Fibroblast of lung (primary cell): ENCODE measurements at regions not wholly inside any gene's neighbourhood (a gene's known extent, or its start where the extent isn't known, plus 50 kb on each side); places are given as distances from the start of the nearest gene placed in this dataset.
A peak's percentile ranks its signal among the peaks of the same experiment; 100 is the strongest.

Experiments
- DNase-seq, 2 donors: peaks; one replicate each; pipeline versions ENCODE4 v3.0.0 to v3.0.0-alpha.2; 2010; ENCODE audit warnings: low read depth in 2 of 2
- H2AFZ ChIP-seq: 2 replicates; pipeline ENCODE4 v1.5.1; 2012; ENCODE audit warnings: low read length, control low read depth, inconsistent platforms
- H3K27ac ChIP-seq: 2 replicates; pipeline ENCODE4 v1.5.1; 2011; ENCODE audit warnings: low read length, control low read depth; ENCODE audit not compliant: insufficient read depth
- H3K27me3 ChIP-seq: 2 replicates; pipeline ENCODE4 v1.5.1; 2011; ENCODE audit warnings: mild to moderate bottlenecking, low read length; ENCODE audit not compliant: control insufficient read depth, insufficient read depth
- H3K36me3 ChIP-seq: 2 replicates; pipeline ENCODE4 v1.5.1; 2011; ENCODE audit warnings: low read length; ENCODE audit not compliant: control insufficient read depth, insufficient read depth
- H3K4me1 ChIP-seq: 2 replicates; pipeline ENCODE4 v1.5.1; 2011; ENCODE audit warnings: low read length; ENCODE audit not compliant: control insufficient read depth, insufficient read depth; ENCODE audit errors: extremely low read depth
- H3K4me2 ChIP-seq: 2 replicates; pipeline ENCODE4 v1.5.1; 2011; ENCODE audit warnings: low read length, control low read depth; ENCODE audit not compliant: insufficient read depth; ENCODE audit errors: extremely low read depth
- H3K4me3 ChIP-seq, 4 experiments: fragments of 200-600 bp in 1 of 4; sonication (generic) in 1 of 4; replicated peaks in 1 of 4; 2 replicates each; pipeline ENCODE4 v1.5.1; 2011 to 2016; ENCODE audit warnings: low read length in 4 of 4, low read depth in 3 of 4, mild to moderate bottlenecking in 3 of 4, control low read depth in 2 of 4, inconsistent platforms in 1 of 4, mixed read lengths in 1 of 4; ENCODE audit not compliant: insufficient read depth in 1 of 4; ENCODE audit errors: control extremely low read depth in 1 of 4
- H3K79me2 ChIP-seq: 2 replicates; pipeline ENCODE4 v1.5.1; 2012; ENCODE audit warnings: mild to moderate bottlenecking, low read length, inconsistent platforms; ENCODE audit not compliant: control insufficient read depth, insufficient read depth
- H3K9ac ChIP-seq: 2 replicates; pipeline ENCODE4 v1.5.1; 2011; ENCODE audit warnings: mild to moderate bottlenecking, low read length, control low read depth; ENCODE audit not compliant: insufficient read depth
- H3K9me3 ChIP-seq: 2 replicates; pipeline ENCODE4 v1.5.1; 2012; ENCODE audit warnings: low read depth, low read length; ENCODE audit not compliant: control insufficient read depth, insufficient read depth
- H4K20me1 ChIP-seq: 2 replicates; pipeline ENCODE4 v1.5.1; 2011; ENCODE audit warnings: low read length; ENCODE audit not compliant: control insufficient read depth, insufficient read depth; ENCODE audit errors: extremely low read depth
- CTCF ChIP-seq, 2 donors: IDR thresholded peaks in 1 of 2; conservative IDR thresholded peaks in 1 of 2; 1 replicate in 1 of 2; 2 replicates in 1 of 2; pipeline ENCODE4 v1.5.1; 2011 to 2012; ENCODE audit warnings: low read length in 2 of 2, control low read depth in 1 of 2, inconsistent platforms in 1 of 2, low read depth in 1 of 2, mild to moderate bottlenecking in 1 of 2
- EZH2 ChIP-seq: IDR thresholded peaks from 2 replicates; pipeline ENCODE4 v1.5.1; 2012; ENCODE audit warnings: low read length, control low read depth, mild to moderate bottlenecking; ENCODE audit errors: missing control alignments

- Histone ChIP-seq H3K9ac (no peak overlapping the region), H3K27me3 (no peaks in the 10 kb centered on the region), H3K9me3 (no peaks in the 10 kb centered on the region), H3K36me3 (no peaks in the 10 kb centered on the region), H3K4me2 (no peak overlapping the region), H4K20me1 (no peaks in the 10 kb centered on the region), H3K27ac (no peak overlapping the region), H3K4me1 (no peaks in the 10 kb centered on the region), H3K4me3 (no peak overlapping the region), H3K79me2 (no peaks in the 10 kb centered on the region), H2AFZ (no peak overlapping the region)
- no peak for TF ChIP-seq CTCF (conservative IDR thresholded peaks at IDR 0.05 in 1 of 2, IDR thresholded peaks at IDR 0.05 in 1 of 2; ENCODE audit: low read depth in 1 of 2, low read length in 2 of 2)
- no peak for DNase-seq
Measured at GRCh38 chr13:46498650-46499049, 54.3 kb upstream of the LRCH1 start.

GRCh38 chr13:46496086-46496485 is 56.9 kb upstream of the LRCH1 start:
- H3K9me3 ChIP-seq = no peaks in the 10 kb centered on the region
- H4K20me1 ChIP-seq = no peaks in the 10 kb centered on the region
- no peaks in the 10 kb centered on the region for H3K4me1 ChIP-seq
- no peak for TF ChIP-seq EZH2
- no peak for TF ChIP-seq CTCF (conservative IDR thresholded peaks at IDR 0.05 in 1 of 2, IDR thresholded peaks at IDR 0.05 in 1 of 2; ENCODE audit: low read depth in 1 of 2, low read length in 2 of 2)
- no peak overlapping the region for H3K27ac ChIP-seq
- no peaks in the 10 kb centered on the region for H3K27me3 ChIP-seq
- no peak for DNase-seq
- no peaks in the 10 kb centered on the region for H3K36me3 ChIP-seq
- H2AFZ ChIP-seq = no peak overlapping the region
- H3K79me2 ChIP-seq = no peaks in the 10 kb centered on the region
- H3K4me2 ChIP-seq = no peak overlapping the region
- H3K9ac ChIP-seq = no peak overlapping the region
- H3K4me3 ChIP-seq = peak overlapping the region in 1 of 4 experiments; percentile 6

GRCh38 chr13:46495651-46496050 is 57.3 kb upstream of the LRCH1 start:
- H3K27me3 ChIP-seq = no peaks in the 10 kb centered on the region
- H3K4me2 ChIP-seq = no peak overlapping the region
- no peaks in the 10 kb centered on the region for H3K9me3 ChIP-seq
- H3K4me1 ChIP-seq = no peaks in the 10 kb centered on the region
- no peak for DNase-seq
- peak overlapping the region in 1 of 4 experiments; percentile 6 for H3K4me3 ChIP-seq
- H3K79me2 ChIP-seq = no peaks in the 10 kb centered on the region
- H3K9ac ChIP-seq = no peak overlapping the region
- H3K27ac ChIP-seq = no peak overlapping the region
- TF ChIP-seq CTCF (conservative IDR thresholded peaks at IDR 0.05 in 1 of 2, IDR thresholded peaks at IDR 0.05 in 1 of 2; ENCODE audit: low read depth in 1 of 2, low read length in 2 of 2) (no peak), EZH2 (no peak)
- H2AFZ ChIP-seq = no peak overlapping the region
- H3K36me3 ChIP-seq = no peaks in the 10 kb centered on the region
- no peaks in the 10 kb centered on the region for H4K20me1 ChIP-seq
